Thoracic aorta (tissue), 2 donors: ENCODE measurements at regions not wholly inside any gene's neighbourhood (a gene's known extent, or its start where the extent isn't known, plus 50 kb on each side); places are given as distances from the start of the nearest gene placed in this dataset.

Experiments used
- ATAC-seq: fragments of 150-250 bp; one replicate; pipeline ENCODE4 v1.8.0; 2017; ENCODE audit warnings: low read depth; ENCODE audit not compliant: insufficient number of reproducible peaks, low FRiP score
- DNase-seq: peaks from one replicate; pipeline ENCODE4 v3.0.0-alpha.2; 2020; ENCODE audit warnings: low spot score
- H3K27ac ChIP-seq, 2 donors: fragments of 200-600 bp; sonication (generic); 1 replicate in 1 of 2; 2 replicates in 1 of 2; pipeline ENCODE4 v1.5.1; 2016; ENCODE audit warnings: mild to moderate bottlenecking in 2 of 2, moderate library complexity in 2 of 2
- H3K27me3 ChIP-seq: fragments of 200-600 bp; sonication (generic); replicated peaks from 2 replicates; pipeline ENCODE4 v1.6.0; 2016; ENCODE audit warnings: mild to moderate bottlenecking; ENCODE audit not compliant: insufficient read depth
- H3K36me3 ChIP-seq: fragments of 200-600 bp; sonication (generic); one replicate; pipeline ENCODE4 v1.5.1; 2016
- H3K4me1 ChIP-seq, 2 donors: fragments of 200-600 bp; sonication (generic); 1 replicate in 1 of 2; 2 replicates in 1 of 2; pipeline versions ENCODE4 v1.5.1 to v1.6.0; 2016; ENCODE audit warnings: low read depth in 2 of 2, mild to moderate bottlenecking in 1 of 2; ENCODE audit not compliant: control insufficient read depth in 1 of 2
- H3K4me3 ChIP-seq: fragments of 200-600 bp; sonication (generic); 2 replicates; pipeline ENCODE4 v1.5.1; 2016; ENCODE audit warnings: mild to moderate bottlenecking
- H3K9me3 ChIP-seq: fragments of 200-600 bp; sonication (generic); 2 replicates; pipeline ENCODE4 v1.5.1; 2016
- CTCF ChIP-seq: fragments of 200-600 bp; sonication (generic); IDR thresholded peaks from one replicate; pipeline ENCODE4 v1.5.1; 2019; ENCODE audit warnings: antibody characterized with exemption

- DNase-seq (no peak), ATAC-seq (no peak)
- no peak for TF ChIP-seq CTCF
- Histone ChIP-seq H3K4me3 (no peak overlapping the region), H3K9me3 (no peaks in the 10 kb centered on the region), H3K36me3 (no peaks in the 10 kb centered on the region), H3K27ac (no peak overlapping the region), H3K27me3 (no peaks in the 10 kb centered on the region), H3K4me1 (no peaks in the 10 kb centered on the region)
Observed at GRCh38 chr4:169907705-169908104, 118.5 kb downstream of the MFAP3L start.

GRCh38 chr4:169906821-169907220 lies 119.4 kb downstream of the MFAP3L start:
- Histone ChIP-seq H3K4me1 (no peaks in the 10 kb centered on the region), H3K4me3 (no peak overlapping the region), H3K36me3 (no peaks in the 10 kb centered on the region), H3K27me3 (no peaks in the 10 kb centered on the region), H3K27ac (no peak overlapping the region), H3K9me3 (no peaks in the 10 kb centered on the region)
- DNase-seq (no peak), ATAC-seq (no peak)
- no peak for TF ChIP-seq CTCF

- ATAC-seq: no peak
Observed at GRCh38 chr4:169906104-169906503, 120.1 kb downstream of the MFAP3L start.

GRCh38 chr4:169902658-169903345 lies 123.4 kb downstream of the MFAP3L start:
- no peaks in the 10 kb centered on the region for H3K27me3 ChIP-seq
- no peaks in the 10 kb centered on the region for H3K4me1 ChIP-seq
- ATAC-seq (no peak), DNase-seq (no peak)
- peak; percentile 47 for TF ChIP-seq CTCF
- H3K4me3 ChIP-seq: no peak overlapping the region
- no peak overlapping the region for H3K27ac ChIP-seq
- no peaks in the 10 kb centered on the region for H3K36me3 ChIP-seq
- no peaks in the 10 kb centered on the region for H3K9me3 ChIP-seq

More at GRCh38 chr4:169906104-169906503, 120.1 kb downstream of the MFAP3L start:
- no peaks in the 10 kb centered on the region for H3K4me1 ChIP-seq
- no peaks in the 10 kb centered on the region for H3K36me3 ChIP-seq
- H3K27ac ChIP-seq: no peak overlapping the region
- H3K27me3 ChIP-seq: no peaks in the 10 kb centered on the region
- no peak overlapping the region for H3K4me3 ChIP-seq
- H3K9me3 ChIP-seq: no peaks in the 10 kb centered on the region
- TF ChIP-seq CTCF: no peak
- no peak for DNase-seq

GRCh38 chr4:169900241-169900845 lies 125.9 kb downstream of the MFAP3L start:
- Histone ChIP-seq H3K27ac (no peak overlapping the region), H3K4me3 (no peak overlapping the region), H3K36me3 (no peaks in the 10 kb centered on the region), H3K27me3 (no peaks in the 10 kb centered on the region), H3K9me3 (no peaks in the 10 kb centered on the region), H3K4me1 (no peaks in the 10 kb centered on the region)
- DNase-seq (no peak), ATAC-seq (no peak)
- no peak for TF ChIP-seq CTCF
